GM04503 (cell line): ENCODE measurements at regions not wholly inside any gene's neighbourhood (a gene's known extent, or its start where the extent isn't known, plus 50 kb on each side); places are given as distances from the start of the nearest gene placed in this dataset.
"Not testable (repeated sequence)": the region's sequence is repeated elsewhere in the genome, so short reads cannot be mapped to it uniquely, and the experiment has no call there.

ENCODE experiments used
- DNase-seq: peaks from one replicate; pipeline ENCODE4 v3.0.0-alpha.2; 2012; ENCODE audit warnings: low read depth

DNA sequence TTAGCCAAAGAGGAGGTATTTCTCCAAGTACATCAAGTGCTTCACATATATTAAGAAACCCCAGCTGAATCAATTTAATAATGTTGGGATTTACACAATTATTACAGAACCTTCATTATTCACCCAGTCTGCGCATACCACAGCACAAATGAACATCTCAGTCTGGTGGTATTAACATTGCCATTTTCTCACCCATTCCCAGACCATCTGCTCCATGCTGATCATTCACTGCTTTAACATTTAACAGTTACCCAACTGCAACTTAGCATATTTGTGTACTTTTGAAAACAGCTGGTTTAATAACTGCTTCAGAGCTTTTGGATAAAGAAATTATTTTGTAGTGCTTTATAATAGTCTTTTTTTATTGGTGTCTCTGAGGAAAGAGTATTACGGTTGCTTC is 1072.1 kb downstream of the NXPH1 start:
- DNase-seq, result no peak

DNA sequence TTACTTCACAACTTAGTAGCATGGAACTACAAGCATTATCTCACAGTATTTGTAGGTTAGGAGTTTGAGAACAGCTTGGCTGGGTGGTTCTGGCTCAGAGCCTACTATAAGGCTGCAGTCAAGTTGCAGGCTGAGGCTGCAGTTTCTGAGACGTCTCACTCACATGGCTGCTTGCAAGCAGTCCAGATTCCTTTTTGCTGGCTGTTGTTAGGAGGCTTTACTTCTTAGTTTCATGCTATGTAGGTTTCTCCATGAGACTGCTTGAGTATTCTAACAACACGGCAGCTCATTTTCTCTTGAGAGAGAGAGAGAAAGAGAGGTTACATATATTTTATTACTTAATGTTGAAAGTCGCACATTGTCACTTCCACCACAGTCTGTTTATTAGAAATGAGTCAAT is 1073.9 kb downstream of the NXPH1 start:
- DNase-seq, result no peak

DNA sequence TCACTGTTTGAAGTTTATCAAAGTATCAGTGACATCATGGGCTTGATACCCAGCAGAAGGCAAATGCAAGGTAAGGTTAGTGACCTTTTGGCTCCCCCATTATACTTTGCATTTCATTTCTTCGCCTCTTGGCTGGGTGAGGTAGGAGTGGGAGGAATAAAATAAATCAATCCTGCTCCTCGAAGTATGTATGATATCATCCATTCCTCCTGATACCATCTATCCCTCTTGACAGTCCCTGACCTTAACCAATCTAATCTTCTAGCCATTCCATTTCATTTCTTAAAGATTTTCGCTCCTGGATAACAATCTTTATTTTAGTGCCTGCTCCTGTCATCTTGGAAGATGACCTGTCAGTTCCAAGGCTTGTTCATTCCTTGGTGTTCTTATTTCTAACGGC is 1083.3 kb downstream of the NXPH1 start:
- no peak for DNase-seq

DNA sequence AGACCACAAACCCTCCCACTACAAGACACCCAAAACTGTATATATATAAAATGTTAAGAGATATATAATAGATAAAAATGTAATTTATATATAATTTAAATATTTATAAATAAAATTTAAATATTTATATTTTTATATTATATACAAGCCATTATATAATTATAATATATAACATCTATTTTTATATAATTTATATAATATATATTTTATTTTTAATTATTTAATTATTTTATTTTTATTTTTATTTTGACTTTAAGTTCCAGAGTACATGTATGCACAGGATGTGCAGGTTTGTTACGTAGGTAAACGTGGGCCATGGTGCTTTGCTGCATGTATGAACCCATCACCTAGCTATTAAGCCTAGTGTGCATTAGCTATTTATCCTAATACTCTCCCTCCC is 1090.2 kb downstream of the NXPH1 start:
- no peak for DNase-seq

DNA sequence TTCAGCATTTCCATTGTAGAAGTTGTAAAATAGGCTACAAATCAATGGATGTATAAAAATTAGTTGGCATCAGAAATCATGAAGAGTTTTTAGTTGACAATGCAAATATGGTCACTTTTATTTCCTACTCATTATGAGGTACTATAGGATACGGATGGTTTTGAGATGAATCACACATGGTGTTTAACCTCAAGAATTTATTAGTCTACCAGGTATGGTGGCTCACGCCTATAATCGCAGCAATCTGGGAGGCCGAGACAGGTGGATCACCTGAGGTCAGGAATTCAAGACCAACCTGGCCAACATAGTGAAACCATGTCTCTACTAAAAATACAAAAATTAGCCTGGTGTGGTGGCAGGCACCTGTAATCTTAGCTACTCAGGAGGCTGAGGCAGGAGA is 1119.0 kb downstream of the NXPH1 start:
- not testable (repeated sequence) for DNase-seq

DNA sequence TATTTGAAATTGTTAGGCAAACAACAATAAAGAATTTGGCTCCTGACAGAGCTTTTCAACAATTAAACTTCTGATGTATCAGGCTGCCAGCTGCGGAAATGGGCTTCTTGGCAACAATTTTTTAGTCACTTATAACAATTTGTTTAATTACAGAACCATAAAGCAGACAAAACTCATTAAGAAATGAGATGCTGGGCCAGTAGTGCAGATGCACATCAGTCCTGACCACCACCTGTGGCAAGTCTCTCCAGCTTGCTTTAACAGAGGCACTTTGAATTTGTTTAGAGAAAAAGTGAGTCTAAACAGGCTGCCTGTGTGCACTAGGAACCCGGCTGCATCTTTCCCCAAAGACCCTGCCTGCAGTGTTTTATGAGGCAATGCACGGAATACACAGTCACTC is 1124.4 kb downstream of the NXPH1 start:
- no peak for DNase-seq

DNA sequence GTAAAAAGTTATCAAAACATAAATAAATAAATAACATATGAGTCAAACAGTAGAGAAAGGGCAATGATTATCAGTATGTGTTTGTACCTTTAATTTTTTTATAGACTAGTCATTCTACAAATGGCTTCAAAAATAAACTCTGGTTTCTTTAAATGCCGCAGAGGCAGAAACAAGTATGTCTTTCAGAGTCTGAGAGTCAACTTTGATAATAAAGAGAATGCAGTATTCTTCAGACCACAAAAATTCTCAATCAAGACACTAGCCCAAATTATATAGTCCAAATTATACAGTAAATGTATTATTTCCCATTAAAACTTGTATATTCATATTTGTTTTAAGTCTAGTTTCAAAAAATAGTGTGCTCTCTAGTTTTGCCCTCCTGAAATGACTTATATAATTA is 1142.3 kb downstream of the NXPH1 start:
- DNase-seq, result no peak

DNA sequence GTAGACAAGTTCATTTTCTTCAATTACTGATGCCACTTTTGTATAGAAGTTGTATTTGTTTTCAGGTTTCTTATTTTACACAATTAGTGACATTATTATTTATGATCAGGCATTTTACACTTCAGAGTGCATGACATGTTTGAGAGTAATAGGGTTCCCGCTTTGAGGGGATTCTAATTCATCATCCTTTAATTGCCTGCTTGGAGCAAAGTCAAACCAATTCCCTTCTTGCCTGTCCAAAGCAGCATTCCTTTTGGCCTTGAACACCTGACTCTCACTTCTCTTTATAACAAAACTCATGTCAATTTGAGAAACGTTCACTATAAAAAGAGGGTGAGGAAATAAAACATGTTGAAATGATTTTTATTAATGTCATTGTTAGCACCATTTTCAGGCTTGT is 1149.4 kb downstream of the NXPH1 start:
- no peak for DNase-seq

DNA sequence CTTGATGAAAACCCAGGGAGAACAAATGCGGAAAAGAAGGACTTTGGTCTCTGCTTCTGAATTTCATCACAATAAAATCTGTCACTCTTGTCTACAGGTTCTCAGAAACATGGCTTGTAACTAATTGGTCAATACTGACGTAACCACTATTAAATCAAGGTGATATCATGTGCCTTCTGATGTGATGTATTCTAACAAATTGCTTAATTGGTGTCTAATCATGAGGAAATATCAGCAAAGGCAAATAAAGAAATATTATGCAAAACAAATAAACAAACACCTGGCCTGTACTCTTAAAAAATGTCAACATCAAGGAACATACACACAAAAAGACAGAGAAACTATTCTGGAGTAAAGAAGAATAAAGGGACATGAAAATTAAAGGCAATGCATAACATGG is 1165.0 kb downstream of the NXPH1 start:
- DNase-seq, result no peak

DNA sequence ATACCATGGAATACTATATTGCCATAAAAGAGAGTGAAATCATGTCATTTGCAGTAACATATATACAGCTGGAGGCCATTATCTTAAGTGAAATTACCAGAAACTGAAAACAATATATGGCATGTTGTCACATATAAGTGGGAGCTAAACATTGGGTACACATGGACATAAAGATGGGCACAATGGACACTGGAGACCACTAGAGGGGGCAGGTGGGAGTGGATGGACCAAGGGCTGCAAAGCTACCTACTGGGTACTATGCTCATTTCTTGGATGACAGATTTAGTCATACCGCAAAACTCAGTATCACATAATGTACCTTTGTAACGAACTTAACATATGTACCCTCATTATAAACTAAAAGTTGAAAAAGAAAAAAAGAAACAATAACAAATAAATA is 1167.6 kb downstream of the NXPH1 start:
- DNase-seq, result no peak

DNA sequence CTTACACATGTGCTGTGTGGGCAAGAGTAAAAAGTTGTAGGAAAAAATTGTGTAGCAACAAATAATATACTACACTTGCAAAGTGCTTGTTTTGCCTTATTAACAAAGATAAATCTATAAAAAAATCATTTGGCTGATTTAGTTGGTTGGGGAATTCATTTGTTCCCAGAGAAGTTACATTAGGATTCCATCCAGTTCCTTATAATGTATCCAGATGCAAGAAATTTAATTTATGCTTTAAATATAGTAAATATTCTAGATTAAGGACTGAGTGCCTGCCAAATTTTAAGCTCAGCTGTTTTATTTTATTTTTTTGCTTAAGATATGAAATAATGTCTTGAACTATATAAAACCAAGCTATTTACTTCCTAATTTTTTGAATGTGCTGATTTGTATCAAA is 1169.9 kb downstream of the NXPH1 start:
- DNase-seq, result no peak

DNA sequence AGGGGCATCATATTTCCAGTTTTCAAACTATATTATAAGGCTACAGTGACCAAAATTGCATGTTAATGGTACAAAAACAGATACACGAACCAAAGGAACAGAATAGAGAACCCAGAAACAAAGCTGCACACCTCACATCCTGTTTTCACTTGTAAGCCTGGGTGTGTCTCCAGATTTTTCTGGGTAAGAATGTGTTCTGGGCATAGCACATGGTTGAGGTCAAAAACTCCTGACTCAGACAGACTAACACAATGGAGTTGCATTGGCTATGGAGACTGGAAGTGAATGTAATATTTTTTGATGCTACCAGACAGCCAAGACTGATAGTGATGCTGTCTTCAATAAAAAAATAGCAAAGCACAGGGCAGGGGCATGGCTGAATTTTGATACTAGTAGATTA is 1175.2 kb downstream of the NXPH1 start:
- no peak for DNase-seq

DNA sequence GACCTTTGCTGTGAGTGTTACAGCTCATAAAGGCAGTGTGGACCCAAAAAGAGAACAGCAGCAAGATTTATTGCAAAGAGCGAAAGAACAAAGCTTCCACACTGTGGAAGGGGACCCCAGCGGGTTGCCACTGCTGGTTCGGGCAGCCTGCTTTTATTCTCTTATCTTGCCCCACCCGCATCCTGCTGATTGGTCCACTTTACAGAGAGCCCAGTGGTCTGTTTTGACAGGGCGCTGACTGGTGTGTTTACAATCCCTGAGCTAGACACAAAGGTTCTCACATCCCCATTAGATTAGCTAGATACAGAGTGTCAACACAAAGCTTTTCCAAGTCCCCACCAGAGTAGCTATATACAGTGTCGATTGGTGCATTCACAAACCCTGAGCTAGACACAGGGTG is 1187.5 kb downstream of the NXPH1 start:
- DNase-seq, result not testable (repeated sequence)

DNA sequence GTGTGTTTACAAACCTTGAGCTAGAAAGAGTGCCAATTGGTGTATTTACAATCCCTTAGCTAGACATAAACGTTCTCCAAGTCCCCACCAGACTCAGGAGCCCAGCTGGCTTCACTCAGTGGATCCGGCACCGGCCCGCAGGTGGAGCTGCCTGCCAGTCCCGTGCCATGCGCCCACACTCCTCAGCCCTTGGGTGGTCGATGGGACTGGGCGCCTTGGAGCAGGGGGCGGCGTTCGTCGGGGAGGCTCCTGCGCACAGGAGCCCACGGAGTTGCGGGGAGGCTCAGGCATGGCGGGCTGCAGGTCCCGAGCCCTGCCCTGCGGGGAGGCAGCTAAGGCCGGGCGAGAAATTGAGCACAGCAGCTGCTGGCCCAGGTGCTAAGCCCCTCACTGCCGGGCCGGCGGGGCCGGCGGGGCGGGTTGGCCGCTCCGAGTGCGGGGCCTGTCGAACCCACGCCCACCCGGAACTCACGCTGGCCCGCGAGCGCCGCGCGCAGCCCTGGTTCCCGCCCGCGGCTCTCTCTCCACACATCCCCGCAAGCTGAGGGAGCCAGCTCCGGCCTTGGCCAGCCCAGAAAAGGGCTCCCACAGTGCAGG is 1188.0 kb downstream of the NXPH1 start:
- not testable (repeated sequence) for DNase-seq

DNA sequence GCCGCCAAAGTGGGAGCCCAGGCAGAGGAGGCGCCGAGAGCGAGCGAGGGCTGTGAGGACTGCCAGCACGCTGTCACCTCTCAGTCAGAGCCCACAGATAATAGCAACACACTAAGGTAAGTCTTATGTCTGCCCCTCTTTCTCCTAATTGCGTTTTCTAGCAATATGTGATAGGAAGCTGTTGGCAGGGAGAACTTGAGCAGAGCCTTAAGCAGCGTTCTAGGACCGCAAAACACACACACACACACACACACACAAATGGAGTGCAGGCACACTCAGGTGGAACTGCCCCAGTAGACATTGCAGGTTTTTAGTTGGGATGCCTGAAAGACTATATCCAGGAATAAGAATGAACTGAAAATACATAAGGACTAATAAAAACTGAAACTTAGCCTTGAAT is 1188.5 kb downstream of the NXPH1 start:
- DNase-seq, result no peak

DNA sequence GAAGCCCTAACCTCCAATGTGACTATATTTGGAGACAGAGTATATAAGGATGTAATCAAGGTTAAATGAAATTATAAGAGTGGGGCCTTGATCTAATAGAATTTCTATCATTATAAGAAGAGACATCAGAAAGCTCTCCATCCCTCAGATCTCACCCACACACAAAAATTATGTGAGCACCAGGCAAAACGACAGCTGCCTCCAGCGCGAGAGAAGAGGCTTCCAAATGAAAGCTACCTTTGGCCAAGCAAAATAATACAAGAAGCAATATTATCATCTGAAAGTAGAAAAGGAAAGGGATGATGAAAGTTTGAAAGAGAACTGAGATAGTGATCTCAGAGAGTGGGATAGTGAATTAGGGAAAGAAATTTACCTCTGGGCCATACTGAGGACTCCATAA is 1192.5 kb downstream of the NXPH1 start:
- no peak for DNase-seq

DNA sequence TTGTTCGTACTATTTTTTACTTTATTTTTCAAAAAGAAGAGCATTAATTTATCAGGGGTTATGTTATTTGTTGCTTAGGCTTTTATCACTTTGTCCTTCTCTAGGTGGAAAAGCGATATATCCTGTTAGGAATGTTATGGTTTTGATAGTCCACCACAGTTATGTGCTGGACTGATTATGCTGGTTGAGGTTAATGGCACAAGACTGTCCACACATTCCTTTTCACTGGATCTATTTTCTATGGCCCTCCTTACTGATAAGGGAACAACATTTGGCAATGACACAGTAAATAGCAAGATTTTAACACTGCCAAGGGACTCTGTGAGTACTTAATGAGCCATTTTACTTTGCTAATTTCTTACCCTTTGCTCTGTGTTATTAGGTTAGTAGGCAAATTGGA is 1212.3 kb downstream of the NXPH1 start:
- no peak for DNase-seq

DNA sequence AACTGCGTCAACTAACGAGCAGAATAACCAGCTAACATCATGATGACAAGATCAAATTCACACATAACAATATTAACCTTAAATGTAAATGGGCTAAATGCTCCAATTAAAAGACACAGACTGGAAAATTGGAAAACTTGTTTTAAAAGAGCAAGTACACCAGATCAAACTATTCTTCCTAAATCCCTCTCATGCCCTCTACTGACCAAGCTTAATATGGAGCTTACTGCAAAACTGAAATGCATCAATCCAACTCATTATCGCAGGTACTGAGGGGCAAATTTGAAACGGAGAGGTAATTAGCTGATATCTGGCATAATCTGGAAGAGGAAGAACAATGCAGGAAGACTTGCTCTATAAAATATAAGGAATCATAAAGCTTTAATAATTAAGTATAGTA is 1223.8 kb downstream of the NXPH1 start:
- DNase-seq, result no peak

DNA sequence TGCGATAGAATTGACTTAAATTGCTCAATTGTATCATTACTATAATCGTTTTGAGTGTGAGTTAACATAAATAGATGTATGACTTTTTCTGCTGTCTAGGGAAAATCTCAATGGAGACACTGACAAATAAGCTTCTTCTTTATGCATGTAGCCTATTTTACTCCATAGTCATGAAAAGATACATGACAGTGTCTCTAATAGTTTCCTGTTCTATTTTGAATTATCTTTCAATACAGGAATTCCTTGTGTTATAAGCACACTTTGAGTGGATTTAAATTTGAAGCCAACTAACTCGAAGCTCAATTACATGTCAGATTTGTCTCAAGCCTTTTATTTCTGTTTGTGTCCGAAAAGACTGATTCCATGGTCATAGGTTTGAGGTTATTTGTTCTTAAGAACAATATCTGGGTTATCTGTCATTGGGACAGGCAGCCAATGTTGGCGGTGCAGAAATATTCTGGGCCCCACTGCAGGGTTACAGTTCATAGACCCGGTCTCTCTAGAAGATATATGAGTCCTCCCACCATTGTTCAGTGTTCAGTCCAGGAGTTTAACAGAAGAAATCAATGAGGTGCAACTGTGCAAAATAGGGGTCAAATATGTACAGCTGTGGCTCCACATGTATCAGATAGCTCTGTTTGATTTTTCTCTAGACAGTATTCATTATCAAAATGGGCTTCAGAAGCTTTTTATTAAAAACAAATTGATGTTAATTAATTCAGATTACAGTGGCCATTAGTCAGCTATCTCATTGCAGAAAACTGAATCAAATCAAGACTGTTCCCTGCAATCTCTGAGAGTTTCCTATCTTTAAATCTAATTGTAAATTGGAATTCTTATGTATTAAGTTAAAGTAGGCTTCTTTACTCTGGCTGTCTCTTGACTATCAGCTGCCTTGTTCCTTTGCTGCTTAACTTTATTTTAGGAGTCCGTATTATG is 1238.8 kb downstream of the NXPH1 start:
- DNase-seq, result no peak

DNA sequence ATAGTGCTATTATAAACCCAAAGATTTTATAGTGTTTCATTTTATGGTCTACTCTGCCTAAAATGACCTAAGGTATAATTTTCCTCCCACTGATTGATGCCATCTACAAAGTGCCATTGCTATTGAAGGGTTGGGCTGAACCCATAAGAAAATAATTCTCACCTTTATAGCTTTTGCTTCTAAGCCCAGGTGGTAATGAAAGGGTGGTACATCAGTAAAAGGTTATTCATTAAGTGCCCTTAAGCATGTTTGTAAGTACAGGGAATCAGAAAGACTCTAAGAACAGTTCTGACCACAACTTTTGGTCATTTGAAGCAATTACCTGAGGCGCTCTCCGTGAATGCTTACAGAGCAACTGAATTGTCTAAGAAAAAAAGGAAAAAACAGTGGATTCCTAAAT is 1247.3 kb downstream of the NXPH1 start:
- DNase-seq, result no peak

DNA sequence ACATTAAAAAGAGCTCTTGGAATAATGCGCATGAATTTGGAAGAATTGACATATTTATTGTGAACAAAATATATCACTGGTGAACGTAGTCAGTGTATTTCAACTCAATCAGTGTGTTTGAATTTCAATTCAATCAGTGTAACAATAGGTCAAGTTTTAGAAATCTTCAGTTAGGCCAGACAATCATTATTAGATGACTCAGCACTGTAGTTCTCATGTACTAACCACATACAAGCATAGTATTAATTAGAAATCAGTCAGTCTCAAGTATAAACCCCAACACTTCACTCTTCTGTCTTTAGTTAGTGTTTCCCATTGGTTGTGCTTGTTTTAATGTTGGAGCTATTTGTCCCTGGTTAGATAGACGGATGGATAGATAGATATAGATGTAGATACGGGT is 1247.9 kb downstream of the NXPH1 start:
- DNase-seq, result no peak

DNA sequence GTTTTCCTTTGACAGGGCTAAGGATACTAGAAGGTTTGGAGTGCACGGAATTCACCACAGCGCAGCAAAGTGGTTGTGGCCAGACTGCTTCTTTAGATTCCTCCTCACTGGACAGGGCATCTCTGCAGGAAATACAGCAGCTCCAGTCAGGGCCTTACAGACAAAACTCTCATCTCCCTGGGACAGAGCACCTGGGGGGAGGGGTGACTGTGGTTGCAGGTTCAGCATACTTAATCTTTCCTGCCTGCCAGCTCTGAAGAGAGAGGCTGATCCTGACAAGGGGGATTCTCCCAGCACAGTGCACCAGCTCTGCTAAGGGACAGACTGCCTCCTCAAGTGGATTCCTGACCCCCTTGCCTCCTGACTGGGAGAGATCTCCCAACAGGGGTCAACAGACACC is 1257.9 kb downstream of the NXPH1 start:
- no peak for DNase-seq

DNA sequence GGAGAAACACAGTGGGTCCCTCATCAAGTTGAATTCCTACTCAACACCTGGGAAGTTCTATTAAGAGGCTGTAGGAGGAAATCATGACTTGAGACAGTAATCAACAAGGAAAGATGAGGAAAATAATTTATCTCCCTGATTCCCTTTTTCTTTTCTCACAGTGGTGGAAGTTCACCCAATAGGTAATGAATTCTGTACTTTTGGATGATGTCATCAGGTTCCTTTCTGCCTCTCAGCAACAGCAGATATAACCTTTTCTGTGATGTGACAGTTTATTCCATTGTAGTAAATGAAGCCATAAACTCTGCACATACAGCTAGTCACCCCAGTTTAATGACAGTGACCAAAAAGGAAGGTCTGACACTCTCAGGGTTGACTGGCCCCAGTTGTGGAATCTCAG is 1265.0 kb downstream of the NXPH1 start:
- DNase-seq, result no peak

DNA sequence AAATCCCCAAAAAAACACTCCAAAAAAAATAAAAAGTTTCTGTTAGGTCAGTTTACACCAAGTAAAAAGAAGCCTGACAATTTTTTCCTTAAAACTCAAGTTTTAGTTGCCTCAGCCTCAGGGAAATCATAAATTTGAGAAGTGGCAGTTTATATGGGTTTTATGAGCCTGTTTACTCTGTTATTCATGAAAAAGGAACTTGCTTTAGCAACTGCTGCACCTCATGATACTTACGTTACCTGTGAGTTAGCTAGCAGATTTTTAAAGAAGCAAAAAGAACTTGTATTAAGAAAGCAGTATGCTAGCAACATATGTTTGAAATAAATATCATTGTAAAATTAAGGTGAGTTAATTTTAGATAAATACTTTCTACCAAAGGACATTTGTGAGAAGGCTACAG is 1264.5 kb upstream of the PHF14 start:
- no peak for DNase-seq
